ENCODE measurements at regions not wholly inside any gene's neighbourhood (a gene's known extent, or its start where the extent isn't known, plus 50 kb on each side); places are given as distances from the start of the nearest gene placed in this dataset.

- TF ChIP-seq ZNF331 (CRISPR knock-in tag; IDR thresholded peaks at IDR 0.05; ENCODE audit: low read depth) (no peak), EZH2phosphoT487 (IDR thresholded peaks at IDR 0.05; ENCODE audit: unreplicated experiment) (no peak), ZNF114 (CRISPR knock-in tag; IDR thresholded peaks at IDR 0.05) (no peak), POLR2AphosphoS5 (IDR thresholded peaks at IDR 0.05; ENCODE audit: low read depth) (no peak), REST (IDR thresholded peaks at IDR 0.05; ENCODE audit: unreplicated experiment) (no peak), CTCF (conservative IDR thresholded peaks at IDR 0.05; ENCODE audit: low read depth in 2 of 2) (no peak), NANOG (IDR thresholded peaks at IDR 0.05; ENCODE audit: borderline replicate concordance) (no peak), JUNB (IDR thresholded peaks at IDR 0.05; ENCODE audit: unreplicated experiment) (no peak), ZNF462 (CRISPR knock-in tag; IDR thresholded peaks at IDR 0.05) (no peak), CREB1 (CRISPR knock-in tag; IDR thresholded peaks at IDR 0.05; ENCODE audit: low read depth) (no peak), EZH2 (IDR thresholded peaks at IDR 0.05; ENCODE audit: low read depth, unreplicated experiment) (no peak), STAT1 (IDR thresholded peaks at IDR 0.05; ENCODE audit: unreplicated experiment) (no peak), ETS1 (IDR thresholded peaks at IDR 0.05) (no peak)
- peak overlapping the region; percentile 38; the same call in 1 of the 2 replicates for H2AFZ ChIP-seq
- no peaks in the 10 kb centered on the region for H3K79me2 ChIP-seq (replicated peaks; ENCODE audit: insufficient read depth)
- H3K27ac ChIP-seq (ENCODE audit: low read depth): no peak overlapping the region
- H3K36me3 Mint-ChIP-seq (ENCODE audit: low read depth): no peaks in the 10 kb centered on the region
- peaks cover 12% of the 10 kb centered on the region; the same call in 2 of the 3 replicates for H3K4me1 Mint-ChIP-seq
- H3K27ac Mint-ChIP-seq: no peak overlapping the region
- no peak overlapping the region for H3K4me3 Mint-ChIP-seq
- H3K36me3 ChIP-seq (ENCODE audit: insufficient read depth): no peaks in the 10 kb centered on the region
- H3K4me2 ChIP-seq: no peak overlapping the region
- peaks cover 10% of the 10 kb centered on the region; the same call in 1 of the 2 replicates for H3K9me2 ChIP-seq (ENCODE audit: insufficient read depth)
- H3K9me3 Mint-ChIP-seq: no peaks in the 10 kb centered on the region; the same call in 2 of the 3 replicates
- H3K27me3 ChIP-seq (ENCODE audit: insufficient read depth): no peaks in the 10 kb centered on the region
- no peak overlapping the region for H3K4me3 ChIP-seq
- H4K20me1 ChIP-seq (replicated peaks; ENCODE audit: insufficient read depth): no peaks in the 10 kb centered on the region
- no peaks in the 10 kb centered on the region for H3K4me1 ChIP-seq (ENCODE audit: insufficient read depth)
- peak; percentile 6 for DNase-seq (ENCODE audit: low spot score)
- no peaks in the 10 kb centered on the region for H3K27me3 Mint-ChIP-seq (ENCODE audit: insufficient read depth, low read depth, poor library complexity)
- no peak for ATAC-seq
- H3F3A ChIP-seq (replicated peaks; ENCODE audit: low read depth): no peaks in the 10 kb centered on the region
Observed at GRCh38 chr5:33091571-33092363, 349.0 kb upstream of the TARS1 start.

Measured in GM23338 (cell line).